IPS-15b (cell line): ENCODE measurements at regions not wholly inside any gene's neighbourhood (a gene's known extent, or its start where the extent isn't known, plus 50 kb on each side); places are given as distances from the start of the nearest gene placed in this dataset.

Experiments used
- H3K27me3 ChIP-seq: one replicate; pipeline ENCODE4 v1.6.1; 2013; ENCODE audit warnings: low read length; ENCODE audit not compliant: control insufficient read depth, insufficient read depth
- H3K36me3 ChIP-seq: one replicate; pipeline ENCODE4 v1.6.1; 2013; ENCODE audit warnings: low read length; ENCODE audit not compliant: control insufficient read depth, insufficient read depth
- H3K4me1 ChIP-seq: one replicate; pipeline ENCODE4 v1.6.1; 2013; ENCODE audit warnings: mild to moderate bottlenecking, low read length; ENCODE audit not compliant: control insufficient read depth, insufficient read depth
- H3K4me3 ChIP-seq: one replicate; pipeline ENCODE4 v1.5.1; 2013; ENCODE audit warnings: low read depth, low read length
- H3K9ac ChIP-seq: one replicate; pipeline ENCODE4 v1.6.1; 2013; ENCODE audit warnings: low read depth, mild to moderate bottlenecking, low read length
- H3K9me3 ChIP-seq: one replicate; pipeline ENCODE4 v1.6.1; 2013; ENCODE audit warnings: mild to moderate bottlenecking, low read length; ENCODE audit not compliant: control insufficient read depth, insufficient read depth

DNA sequence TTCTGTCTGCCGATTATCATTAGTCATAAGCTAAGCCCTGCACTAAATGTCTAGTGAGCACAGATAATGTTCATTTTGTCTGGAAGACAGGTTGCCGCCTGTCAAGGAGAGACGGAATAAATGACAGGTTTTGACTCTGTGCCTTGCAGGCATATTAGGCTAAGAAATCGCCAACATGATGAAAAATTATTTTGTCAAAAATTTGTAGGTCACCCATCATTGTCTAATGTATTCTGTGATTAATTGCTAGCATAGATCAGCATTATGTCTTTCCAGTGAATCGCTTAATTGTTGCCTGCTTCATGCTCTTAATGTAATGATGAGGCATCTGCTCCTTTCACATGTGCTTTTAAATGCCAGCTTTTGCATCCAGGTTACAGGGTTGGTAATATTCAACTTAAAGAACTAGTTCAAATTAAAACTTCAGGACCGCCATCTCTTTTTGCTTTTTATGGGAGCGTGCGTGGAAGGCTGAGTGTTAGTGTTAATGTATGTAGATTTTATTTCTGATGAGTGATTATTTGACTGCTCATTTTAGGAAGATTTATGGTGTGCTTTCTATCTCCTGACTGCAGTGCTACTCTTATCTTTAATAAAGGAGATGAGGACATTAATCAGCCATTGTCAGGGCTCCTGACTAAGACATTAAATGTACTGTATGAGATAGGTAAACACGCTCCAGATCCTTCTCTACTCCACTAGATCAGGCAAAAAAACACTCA is 120.8 kb upstream of the MEIS2 start:
- H3K36me3 ChIP-seq: no peaks in the 10 kb centered on the region
- no peak overlapping the region for H3K9ac ChIP-seq
- no peak overlapping the region for H3K4me3 ChIP-seq
- H3K27me3 ChIP-seq: no peaks in the 10 kb centered on the region
- H3K4me1 ChIP-seq: no peaks in the 10 kb centered on the region
- no peaks in the 10 kb centered on the region for H3K9me3 ChIP-seq

DNA sequence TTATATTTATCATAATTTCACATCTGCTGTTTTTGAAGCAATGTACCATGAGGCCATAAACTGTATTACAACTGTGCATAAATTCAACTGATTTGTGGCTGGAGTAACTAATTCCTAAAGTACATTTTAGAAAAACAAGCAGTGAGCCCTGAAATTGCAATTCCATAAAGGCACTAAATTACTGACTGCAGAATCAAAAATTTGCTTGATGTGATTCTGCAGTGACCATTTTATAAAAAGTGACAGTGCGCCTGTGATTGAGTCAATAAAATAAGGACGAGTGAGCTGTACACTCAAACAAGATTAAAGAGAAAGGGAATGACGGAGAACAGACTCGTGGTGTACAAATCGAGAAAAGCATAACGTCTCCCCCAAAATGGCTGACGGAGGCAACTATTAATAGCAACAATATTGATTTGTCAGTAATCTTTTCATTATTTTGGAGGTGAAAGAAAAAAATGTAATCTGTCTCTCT is 121.4 kb upstream of the MEIS2 start:
- no peaks in the 10 kb centered on the region for H3K27me3 ChIP-seq
- no peaks in the 10 kb centered on the region for H3K9me3 ChIP-seq
- no peaks in the 10 kb centered on the region for H3K4me1 ChIP-seq
- H3K9ac ChIP-seq: no peak overlapping the region
- H3K4me3 ChIP-seq: no peak overlapping the region
- no peaks in the 10 kb centered on the region for H3K36me3 ChIP-seq

DNA sequence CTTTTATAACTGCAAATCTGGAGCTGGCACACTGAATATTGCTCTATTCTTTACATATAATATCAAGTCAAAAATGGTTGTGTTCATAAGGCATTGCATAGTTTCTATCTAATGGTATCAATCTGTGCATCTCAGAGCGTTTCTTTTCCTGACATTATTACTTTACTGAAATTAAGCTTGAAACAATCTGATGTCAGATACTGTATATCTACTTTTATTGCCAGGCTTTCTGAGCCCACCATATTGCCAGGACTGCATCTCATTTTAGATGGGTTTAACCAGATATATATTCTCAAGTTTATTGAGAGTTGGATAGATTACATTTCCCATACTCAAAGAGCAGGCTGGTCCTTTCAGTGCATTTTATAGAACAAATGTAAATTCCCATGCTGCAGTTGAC is 122.7 kb upstream of the MEIS2 start:
- Histone ChIP-seq H3K4me3 (no peak overlapping the region), H3K4me1 (no peaks in the 10 kb centered on the region), H3K9me3 (no peaks in the 10 kb centered on the region), H3K27me3 (no peaks in the 10 kb centered on the region), H3K9ac (no peak overlapping the region), H3K36me3 (no peaks in the 10 kb centered on the region)

DNA sequence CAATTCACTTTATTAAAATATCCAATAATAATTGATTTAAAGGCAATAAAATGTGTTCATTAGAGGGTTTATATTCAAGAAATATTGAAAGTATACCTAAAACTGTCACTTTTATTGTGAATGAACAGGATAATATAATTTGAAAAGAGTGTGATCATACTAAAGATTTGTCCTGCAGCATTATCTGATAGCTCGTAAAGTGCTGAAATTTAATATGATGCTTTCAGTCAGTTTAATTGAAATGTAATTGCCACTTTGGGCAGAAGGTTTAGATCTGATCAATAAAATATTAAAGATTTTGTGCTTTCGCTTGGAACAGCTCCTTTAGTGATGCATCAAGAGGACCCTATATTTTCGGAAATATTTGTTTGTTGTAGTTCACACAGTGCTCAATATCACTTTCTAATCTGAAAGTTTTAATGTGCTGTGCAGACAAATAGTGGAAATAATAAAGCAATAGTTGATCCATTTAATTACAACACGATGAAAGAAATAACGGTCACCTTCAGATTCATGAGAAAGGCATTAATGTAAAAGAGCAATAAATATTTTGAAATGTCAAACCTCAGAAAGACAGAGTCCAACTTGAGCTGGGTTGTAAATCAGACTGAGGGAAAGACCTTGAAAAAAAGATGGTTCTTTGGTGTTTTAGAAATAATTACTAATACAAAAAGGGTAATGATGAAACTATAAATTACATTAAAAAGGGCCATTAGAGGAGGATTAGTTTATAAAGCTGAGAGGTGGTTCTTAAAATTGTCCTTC is 129.7 kb upstream of the MEIS2 start:
- Histone ChIP-seq H3K27me3 (no peaks in the 10 kb centered on the region), H3K9ac (no peak overlapping the region)

DNA sequence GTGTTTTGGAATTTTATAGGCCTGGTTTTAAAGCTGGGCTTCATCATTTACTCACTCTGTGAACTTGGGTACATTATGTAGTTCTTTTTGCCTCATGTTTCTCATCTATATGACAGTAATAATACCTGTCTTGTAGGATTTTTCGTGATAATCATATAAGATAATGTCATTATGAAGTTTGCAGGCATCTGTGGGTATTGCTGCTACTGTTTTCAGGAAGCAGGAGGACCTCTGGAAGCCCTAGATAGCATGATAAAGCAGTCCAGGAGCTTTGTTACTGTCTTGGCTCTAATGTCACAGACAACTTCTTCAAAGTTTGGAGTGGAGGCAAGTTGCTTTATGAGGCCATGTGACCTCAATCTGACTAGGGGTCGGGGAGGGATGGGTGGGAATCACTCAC is 145.0 kb upstream of the MEIS2 start:
- H3K36me3 ChIP-seq: no peaks in the 10 kb centered on the region
- no peaks in the 10 kb centered on the region for H3K9me3 ChIP-seq
- no peak overlapping the region for H3K4me3 ChIP-seq
- no peak overlapping the region for H3K9ac ChIP-seq
- H3K27me3 ChIP-seq: no peaks in the 10 kb centered on the region
- peaks cover 6% of the 10 kb centered on the region for H3K4me1 ChIP-seq

More for the DNA sequence above, 129.7 kb upstream of the MEIS2 start:
- H3K36me3 ChIP-seq: no peaks in the 10 kb centered on the region
- H3K9me3 ChIP-seq: no peaks in the 10 kb centered on the region
- H3K4me1 ChIP-seq: no peaks in the 10 kb centered on the region
- no peak overlapping the region for H3K4me3 ChIP-seq

DNA sequence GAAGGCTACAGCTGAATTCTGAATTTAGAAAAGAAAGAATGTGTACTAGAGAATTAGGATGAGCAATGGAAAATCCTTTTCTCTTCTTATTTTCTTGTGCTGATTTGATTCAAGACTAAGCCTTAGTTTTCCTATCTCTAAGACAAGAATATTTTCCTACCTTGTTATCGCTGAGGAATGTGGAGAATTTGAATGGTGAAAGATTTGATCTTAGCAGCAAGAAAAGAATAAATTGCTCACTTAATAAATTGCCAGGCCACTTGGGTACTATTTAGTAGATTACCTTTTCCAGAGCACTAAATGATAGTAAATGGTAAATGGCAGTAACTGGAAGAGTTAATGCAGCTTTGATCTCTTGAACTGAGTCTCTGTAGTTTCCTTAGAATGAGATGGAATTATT is 145.7 kb upstream of the MEIS2 start:
- no peaks in the 10 kb centered on the region for H3K36me3 ChIP-seq
- no peak overlapping the region for H3K9ac ChIP-seq

DNA sequence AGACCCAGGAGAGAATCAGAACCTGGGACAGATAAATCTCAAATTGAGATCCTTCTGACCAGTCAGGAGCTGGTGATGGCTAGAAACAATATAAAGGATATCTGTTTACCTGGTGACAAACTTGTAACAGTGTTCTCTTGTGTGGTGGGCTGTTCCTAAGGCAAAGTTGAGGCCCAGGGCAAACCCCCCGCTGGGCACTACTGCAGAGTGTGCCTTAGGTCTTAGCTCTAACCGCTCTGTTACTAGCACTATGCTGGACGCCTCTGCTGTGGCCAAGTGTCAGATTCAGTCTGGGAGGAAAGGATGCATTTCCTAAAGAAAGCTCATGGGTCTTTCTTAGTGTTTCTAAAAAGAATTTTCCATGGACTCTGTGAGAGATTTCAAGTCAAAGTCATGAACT is 146.5 kb upstream of the MEIS2 start:
- Histone ChIP-seq H3K4me1 (peaks cover 6% of the 10 kb centered on the region), H3K36me3 (no peaks in the 10 kb centered on the region)

More for the DNA sequence above, 145.7 kb upstream of the MEIS2 start:
- H3K9me3 ChIP-seq: no peaks in the 10 kb centered on the region
- peaks cover 6% of the 10 kb centered on the region for H3K4me1 ChIP-seq
- H3K4me3 ChIP-seq: no peak overlapping the region
- no peaks in the 10 kb centered on the region for H3K27me3 ChIP-seq

DNA sequence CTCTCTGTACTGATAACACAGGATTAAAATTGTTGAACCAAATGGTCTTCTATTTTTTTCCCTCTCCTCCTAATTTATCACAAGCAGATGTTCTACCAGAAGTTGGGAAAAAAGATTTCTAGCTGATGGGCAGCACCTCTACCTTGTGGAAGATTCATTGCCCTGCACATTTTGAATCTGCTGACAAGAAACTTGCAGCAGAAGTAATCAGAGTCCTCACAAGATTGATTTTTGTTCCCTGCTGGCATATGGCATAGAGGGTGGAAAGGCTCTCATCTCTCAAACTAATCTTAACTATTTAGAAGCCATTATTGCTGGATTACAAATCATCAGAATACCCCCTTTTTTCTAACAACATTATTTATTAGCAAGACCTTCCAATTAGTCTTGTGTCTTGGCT is 148.9 kb upstream of the MEIS2 start:
- no peaks in the 10 kb centered on the region for H3K9me3 ChIP-seq
- no peaks in the 10 kb centered on the region for H3K27me3 ChIP-seq
- H3K4me3 ChIP-seq: no peak overlapping the region
- H3K36me3 ChIP-seq: no peaks in the 10 kb centered on the region
- H3K9ac ChIP-seq: no peak overlapping the region
- peaks cover 6% of the 10 kb centered on the region for H3K4me1 ChIP-seq

More for the DNA sequence above, 146.5 kb upstream of the MEIS2 start:
- Histone ChIP-seq H3K9me3 (no peaks in the 10 kb centered on the region), H3K27me3 (no peaks in the 10 kb centered on the region), H3K9ac (no peak overlapping the region), H3K4me3 (no peak overlapping the region)

DNA sequence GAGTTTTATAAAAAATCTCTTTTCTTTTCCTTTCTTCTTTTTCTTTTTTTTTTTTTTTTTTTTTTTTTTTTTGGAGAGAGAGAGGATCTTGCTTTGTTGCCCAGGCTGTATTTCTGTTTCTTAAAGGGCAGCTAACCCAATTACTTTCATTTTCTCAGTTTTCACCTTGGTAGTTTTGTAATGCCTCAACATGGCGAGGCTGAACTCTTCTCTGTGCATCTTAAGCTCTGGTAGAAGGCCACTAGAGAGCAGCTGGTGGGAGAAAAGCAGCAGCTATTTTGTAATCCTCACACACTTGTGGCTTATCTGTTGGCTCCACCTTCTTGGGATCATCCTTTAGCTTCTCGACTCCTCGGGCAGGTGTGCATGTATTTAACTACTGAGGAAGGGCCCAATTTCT is 152.2 kb upstream of the MEIS2 start:
- H3K9me3 ChIP-seq: no peaks in the 10 kb centered on the region
- no peaks in the 10 kb centered on the region for H3K36me3 ChIP-seq
- no peaks in the 10 kb centered on the region for H3K27me3 ChIP-seq
- H3K4me1 ChIP-seq: no peaks in the 10 kb centered on the region
- H3K9ac ChIP-seq: no peak overlapping the region
- H3K4me3 ChIP-seq: no peak overlapping the region

DNA sequence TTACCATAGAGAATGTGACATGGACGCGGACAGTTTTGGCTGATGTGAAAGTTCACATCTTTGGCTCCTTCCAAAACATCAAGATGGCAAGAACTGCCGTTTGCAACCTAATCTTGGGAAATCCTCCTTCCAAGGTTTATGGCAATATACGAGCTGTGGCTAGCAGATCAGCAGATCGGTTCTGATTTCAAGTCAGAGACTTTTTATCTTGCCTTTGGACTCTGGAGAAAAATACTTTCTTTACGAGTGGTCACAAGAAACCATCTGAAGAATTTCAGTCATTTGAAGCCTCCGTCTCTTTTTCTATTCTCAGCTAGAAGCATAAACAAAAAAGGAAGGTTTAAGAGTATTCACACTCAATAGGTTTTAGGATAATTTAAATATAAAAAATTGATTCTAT is 153.5 kb upstream of the MEIS2 start:
- H3K9ac ChIP-seq: no peak overlapping the region
- no peak overlapping the region for H3K4me3 ChIP-seq
- no peaks in the 10 kb centered on the region for H3K4me1 ChIP-seq
- no peaks in the 10 kb centered on the region for H3K9me3 ChIP-seq
- no peaks in the 10 kb centered on the region for H3K27me3 ChIP-seq
- H3K36me3 ChIP-seq: no peaks in the 10 kb centered on the region

DNA sequence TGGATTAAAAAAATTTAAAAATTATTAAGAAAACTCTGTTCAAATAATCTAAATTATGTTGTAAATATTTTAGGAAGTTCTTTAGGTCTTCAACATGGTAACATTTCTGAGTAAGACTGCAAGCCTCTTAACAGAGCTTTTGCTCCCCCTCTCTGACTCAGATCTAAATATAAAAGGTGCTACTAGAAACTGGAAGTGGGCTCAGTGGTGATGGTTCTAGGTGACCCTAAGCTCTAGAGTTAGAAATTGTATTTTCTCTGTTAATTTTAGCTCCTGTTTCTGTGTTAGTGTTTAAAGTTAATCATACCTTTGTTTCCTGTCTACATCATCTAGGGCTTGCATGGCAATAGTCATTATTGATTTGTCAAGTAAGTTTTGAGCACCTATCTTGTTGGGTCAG is 159.9 kb upstream of the MEIS2 start:
- H3K4me1 ChIP-seq: no peaks in the 10 kb centered on the region
- no peak overlapping the region for H3K9ac ChIP-seq
- no peaks in the 10 kb centered on the region for H3K36me3 ChIP-seq
- no peaks in the 10 kb centered on the region for H3K27me3 ChIP-seq
- no peak overlapping the region for H3K4me3 ChIP-seq
- H3K9me3 ChIP-seq: no peaks in the 10 kb centered on the region

DNA sequence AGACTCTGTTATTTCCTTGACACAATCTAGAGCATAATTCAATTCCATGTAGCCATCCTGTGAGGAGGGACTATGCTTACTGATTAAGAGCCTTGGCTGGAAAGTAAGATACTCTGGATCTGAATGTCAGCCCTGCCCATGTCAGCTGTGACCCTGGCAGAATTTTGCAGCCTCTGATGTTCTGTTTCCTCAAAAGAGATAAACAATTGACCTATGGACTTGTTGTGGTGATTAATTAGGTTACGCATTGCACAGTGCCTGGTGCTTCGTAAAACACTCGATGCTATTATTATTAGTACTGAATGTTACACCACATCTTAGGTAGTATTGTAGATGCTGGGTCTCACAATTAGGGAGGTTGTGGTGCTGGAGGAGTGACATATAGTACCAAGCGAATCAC is 161.3 kb upstream of the MEIS2 start:
- no peaks in the 10 kb centered on the region for H3K36me3 ChIP-seq
- H3K4me1 ChIP-seq: no peaks in the 10 kb centered on the region
- H3K4me3 ChIP-seq: no peak overlapping the region
- no peaks in the 10 kb centered on the region for H3K27me3 ChIP-seq
- H3K9me3 ChIP-seq: no peaks in the 10 kb centered on the region
- H3K9ac ChIP-seq: no peak overlapping the region
